ENCODE measurements at regions not wholly inside any gene's neighbourhood (a gene's known extent, or its start where the extent isn't known, plus 50 kb on each side); places are given as distances from the start of the nearest gene placed in this dataset.

DNA sequence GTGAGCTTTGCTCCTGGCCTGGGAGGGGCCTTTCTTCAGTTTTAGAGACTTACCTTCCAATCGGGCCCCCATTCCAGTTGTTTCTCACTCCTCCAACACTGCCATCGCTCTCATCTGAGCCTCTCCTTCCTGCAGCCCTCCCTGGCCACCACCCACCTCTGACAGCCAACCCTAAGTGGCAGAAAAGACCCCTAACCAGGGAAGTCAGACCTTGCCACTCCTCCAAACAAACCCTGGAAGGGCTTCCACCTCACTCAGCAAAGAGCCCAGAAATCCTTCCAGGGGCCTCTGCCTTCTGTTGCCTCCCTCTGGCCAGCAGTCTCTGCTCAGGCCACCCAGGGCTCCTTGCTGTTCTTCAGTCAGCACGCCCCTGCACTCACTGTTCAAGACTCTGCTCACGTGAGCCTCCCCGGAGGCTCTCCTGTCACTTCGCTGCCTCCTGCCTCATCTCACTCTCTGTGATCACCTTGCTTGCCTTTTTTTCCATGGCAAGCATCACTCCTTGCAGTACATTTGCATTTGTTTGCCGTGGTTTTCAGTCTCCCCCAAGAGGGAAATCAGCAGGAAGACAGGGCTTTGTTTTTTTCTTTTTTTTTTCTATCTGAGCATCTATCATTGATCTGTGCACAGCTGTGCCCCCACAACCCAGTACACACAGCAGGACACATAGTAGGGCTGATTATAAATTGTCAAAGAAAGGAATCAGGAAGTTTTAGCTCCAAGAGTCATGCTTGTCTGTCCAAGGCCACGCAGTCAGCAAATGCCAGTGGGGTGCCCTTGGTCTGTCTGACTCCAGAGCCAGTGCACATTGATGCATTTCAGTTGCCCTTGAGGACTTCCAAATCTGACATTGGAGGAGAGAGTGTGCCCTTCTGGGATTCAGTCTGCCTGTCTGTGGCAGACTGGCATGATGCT lies 83.9 kb downstream of the INHBB start:
- Histone ChIP-seq H2AFZ (ENCODE audit: low read length) (no peak overlapping the region), H2AK5ac (ENCODE audit: low read depth, low read length) (0 out of 2 replicates have a peak overlapping the region, but pooled peaks have one; percentile 55), H3K79me1 (ENCODE audit: low read depth, low read length) (no peaks in the 10 kb centered on the region), H2BK12ac (ENCODE audit: low read depth, low read length) (peak overlapping the region; percentile 72; the same call in 1 of the 2 replicates), H3K27me3 (replicated peaks in 1 of 4; ENCODE audit: control insufficient read depth in 3 of 4, extremely low read depth in 1 of 4, insufficient read depth in 3 of 4, low read length in 3 of 4) (peaks cover 0 to 18% (median 10%) of the 10 kb centered on the region in 4 experiments; a peak in 5 of 7 replicates), H2BK5ac (ENCODE audit: low read depth, low read length) (peak overlapping the region; percentile 66; the same call in 1 of the 2 replicates), H4K91ac (replicated peaks; ENCODE audit: insufficient read length, low read length) (no peak overlapping the region), H3K4me3 (ENCODE audit: extremely low read depth in 1 of 4, insufficient read depth in 2 of 4, low read depth in 3 of 4, low read length in 4 of 4) (no peak overlapping the region), H3K18ac (ENCODE audit: extremely low read depth, low read length) (peak overlapping the region; percentile 95), H3K9me3 (ENCODE audit: insufficient read depth in 2 of 2, low read depth in 1 of 2, low read length in 1 of 2) (no peaks in the 10 kb centered on the region), H4K20me1 (replicated peaks in 1 of 2; ENCODE audit: control insufficient read depth in 1 of 2, insufficient read depth in 2 of 2, low read length in 2 of 2) (peaks cover 0 to 2% of the 10 kb centered on the region in 2 experiments), H3K23ac (ENCODE audit: insufficient read length) (no peak overlapping the region), H3K27ac (ENCODE audit: low read depth, low read length) (no peak overlapping the region), H3K23me2 (ENCODE audit: low read depth, low read length) (no peaks in the 10 kb centered on the region), H3K4me1 (replicated peaks in 1 of 4; ENCODE audit: control insufficient read depth in 3 of 4, insufficient read depth in 4 of 4, low read length in 3 of 4) (peaks cover 11 to 33% (median 18%) of the 10 kb centered on the region in 4 experiments), H3K56ac (replicated peaks; ENCODE audit: insufficient read length, low read depth, low read length) (no peak overlapping the region), H2BK20ac (ENCODE audit: low read length) (peak overlapping the region; percentile 40; the same call in 1 of the 2 replicates), H3K36me3 (ENCODE audit: control insufficient read depth in 2 of 4, insufficient read depth in 4 of 4, low read length in 3 of 4) (no peaks in the 10 kb centered on the region), H3K4me2 (ENCODE audit: insufficient read depth in 1 of 2, low read depth in 2 of 2, low read length in 2 of 2) (peak overlapping the region; percentile 10 to 24), H4K8ac (ENCODE audit: extremely low read depth, insufficient read depth, low read length) (no peak overlapping the region), H3K14ac (ENCODE audit: insufficient read length) (no peak overlapping the region), H2BK15ac (ENCODE audit: low read length) (0 out of 2 replicates have a peak overlapping the region, but pooled peaks have one; percentile 18), H2BK120ac (replicated peaks; ENCODE audit: low read depth, low read length) (no peak overlapping the region), H3K9ac (replicated peaks in 1 of 4; ENCODE audit: extremely low read depth in 1 of 4, low read depth in 3 of 4, low read length in 3 of 4) (no peak overlapping the region), H3K79me2 (ENCODE audit: control insufficient read depth in 1 of 2, insufficient read depth in 2 of 2, low read length in 2 of 2) (no peaks in the 10 kb centered on the region), H3K4ac (replicated peaks; ENCODE audit: insufficient read length, low read depth, low read length) (no peak overlapping the region), H4K5ac (ENCODE audit: insufficient read length, low read depth, low read length) (no peak overlapping the region)
- 35% methylated on average over 8 of the region's 8 CpGs; no CpG with 5 or more reads in 1 of the 2 experiments for WGBS, 2 experiments (ENCODE audit: extremely low coverage in 1 of 2, insufficient coverage in 1 of 2, insufficient read length in 1 of 2, insufficient replicate concordance in 2 of 2, low coverage in 1 of 2, low lambda C conversion rate in 2 of 2, missing lambda C conversion rate in 1 of 2)
- peak in 1 of 2 experiments; percentile 50 for DNase-seq (ENCODE audit: low read depth in 1 of 2, low spot score in 2 of 2)
- CTCF ChIA-PET (ENCODE audit: partially characterized antibody): interaction anchor here (0.6 to 1.6 kb wide), 7 partner anchors 11 to 240 kb away, joined by 3 to 5 read pairs (median 3); no protein-coding TSS in a partner anchor
- peak; percentile 78 for FAIRE-seq
- POLR2A ChIA-PET (ENCODE audit: partially characterized antibody): interaction anchor here (1.1 kb wide), 1 partner anchor 82 kb away, joined by 3 read pairs; no protein-coding TSS in a partner anchor
- TF ChIP-seq CBX8 (IDR thresholded peaks at IDR 0.05; ENCODE audit: borderline replicate concordance, low read depth, low read length) (no peak), RAD21 (IDR thresholded peaks at IDR 0.05 in 1 of 2, conservative IDR thresholded peaks at IDR 0.05 in 1 of 2; ENCODE audit: low read depth in 2 of 2, low read length in 2 of 2) (peak in 1 of 2 experiments; percentile 28; a peak in 1 of 4 replicates), SRF (IDR thresholded peaks at IDR 0.05; ENCODE audit: low read depth, low read length) (peak; percentile 52; the same call in 1 of the 2 replicates), PHF8 (conservative IDR thresholded peaks at IDR 0.05; ENCODE audit: low read depth, low read length) (no peak)
- TF ChIP-seq, protein P1, sequence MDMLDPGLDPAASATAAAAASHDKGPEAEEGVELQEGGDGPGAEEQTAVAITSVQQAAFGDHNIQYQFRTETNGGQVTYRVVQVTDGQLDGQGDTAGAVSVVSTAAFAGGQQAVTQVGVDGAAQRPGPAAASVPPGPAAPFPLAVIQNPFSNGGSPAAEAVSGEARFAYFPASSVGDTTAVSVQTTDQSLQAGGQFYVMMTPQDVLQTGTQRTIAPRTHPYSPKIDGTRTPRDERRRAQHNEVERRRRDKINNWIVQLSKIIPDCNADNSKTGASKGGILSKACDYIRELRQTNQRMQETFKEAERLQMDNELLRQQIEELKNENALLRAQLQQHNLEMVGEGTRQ (IDR thresholded peaks at IDR 0.05; ENCODE audit: low read length): no peak
- TF ChIP-seq, protein P2, sequence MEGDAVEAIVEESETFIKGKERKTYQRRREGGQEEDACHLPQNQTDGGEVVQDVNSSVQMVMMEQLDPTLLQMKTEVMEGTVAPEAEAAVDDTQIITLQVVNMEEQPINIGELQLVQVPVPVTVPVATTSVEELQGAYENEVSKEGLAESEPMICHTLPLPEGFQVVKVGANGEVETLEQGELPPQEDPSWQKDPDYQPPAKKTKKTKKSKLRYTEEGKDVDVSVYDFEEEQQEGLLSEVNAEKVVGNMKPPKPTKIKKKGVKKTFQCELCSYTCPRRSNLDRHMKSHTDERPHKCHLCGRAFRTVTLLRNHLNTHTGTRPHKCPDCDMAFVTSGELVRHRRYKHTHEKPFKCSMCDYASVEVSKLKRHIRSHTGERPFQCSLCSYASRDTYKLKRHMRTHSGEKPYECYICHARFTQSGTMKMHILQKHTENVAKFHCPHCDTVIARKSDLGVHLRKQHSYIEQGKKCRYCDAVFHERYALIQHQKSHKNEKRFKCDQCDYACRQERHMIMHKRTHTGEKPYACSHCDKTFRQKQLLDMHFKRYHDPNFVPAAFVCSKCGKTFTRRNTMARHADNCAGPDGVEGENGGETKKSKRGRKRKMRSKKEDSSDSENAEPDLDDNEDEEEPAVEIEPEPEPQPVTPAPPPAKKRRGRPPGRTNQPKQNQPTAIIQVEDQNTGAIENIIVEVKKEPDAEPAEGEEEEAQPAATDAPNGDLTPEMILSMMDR (IDR thresholded peaks at IDR 0.05; ENCODE audit: control extremely low read depth in 1 of 3, insufficient read depth in 1 of 3, low read depth in 1 of 3, low read length in 3 of 3): 0 out of 4 replicates have a peak, but pooled peaks of 1 of the 3 experiments have one; percentile 8
